ENCODE measurements at regions not wholly inside any gene's neighbourhood (a gene's known extent, or its start where the extent isn't known, plus 50 kb on each side); places are given as distances from the start of the nearest gene placed in this dataset.

GRCh38 chr9:88313364-88314220, 74.7 kb upstream of the SPIN1 start:
- TF ChIP-seq CTCF (IDR thresholded peaks at IDR 0.05 in 2 of 3, conservative IDR thresholded peaks at IDR 0.05 in 1 of 3; ENCODE audit: borderline replicate concordance in 1 of 3, insufficient read depth in 1 of 3, low read depth in 2 of 3, low read length in 2 of 3) (no peak), REST (IDR thresholded peaks at IDR 0.05; ENCODE audit: low read depth) (no peak), RAD21 (IDR thresholded peaks at IDR 0.05; ENCODE audit: low read depth) (no peak), POLR2A (IDR thresholded peaks at IDR 0.05; ENCODE audit: borderline replicate concordance, extremely low read depth, insufficient read depth, insufficient read length) (no peak)
